ENCODE measurements at regions not wholly inside any gene's neighbourhood (a gene's known extent, or its start where the extent isn't known, plus 50 kb on each side); places are given as distances from the start of the nearest gene placed in this dataset.

DNA sequence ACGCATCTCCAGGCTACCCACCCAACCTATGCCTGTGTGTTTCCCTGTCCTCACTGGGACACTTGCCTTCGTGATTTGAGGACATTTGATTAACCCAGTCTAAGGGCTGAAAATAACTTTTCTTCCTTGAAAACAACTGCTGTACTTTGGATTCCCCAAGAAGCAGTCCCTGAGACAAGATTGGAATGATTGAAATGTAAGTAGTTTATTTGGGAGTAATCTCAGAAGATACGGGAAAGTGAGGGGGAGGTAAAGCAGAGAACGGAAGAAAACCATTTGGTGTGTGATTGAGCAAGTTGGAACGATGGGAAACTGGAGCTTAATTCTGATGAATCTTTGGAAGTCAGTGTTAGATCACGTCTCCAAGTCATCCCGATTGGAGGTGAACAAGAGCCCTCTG is 143.8 kb upstream of the LMCD1 start:
- Histone ChIP-seq H3K9me2 (ENCODE audit: low read depth, low read length) (no peaks in the 10 kb centered on the region), H3K9ac (ENCODE audit: low read length) (no peak overlapping the region), H4K20me1 (ENCODE audit: insufficient read depth, low read length) (no peaks in the 10 kb centered on the region), H2AFZ (ENCODE audit: low read length) (peak overlapping the region; percentile 60; the same call in 1 of the 2 replicates), H3K4me1 (ENCODE audit: insufficient read depth, low read length, severe bottlenecking) (peaks cover 17% of the 10 kb centered on the region), H3K79me2 (ENCODE audit: insufficient read depth, low read length) (no peaks in the 10 kb centered on the region), H3K27ac (ENCODE audit: low read depth, low read length, poor library complexity, severe bottlenecking) (peak overlapping the region; percentile 88), H3K4me3 (ENCODE audit: low read depth, low read length, poor library complexity, severe bottlenecking) (no peak overlapping the region), H3K27me3 (ENCODE audit: insufficient read depth, low read length) (no peaks in the 10 kb centered on the region), H3F3A (ENCODE audit: insufficient read depth, low read length) (no peaks in the 10 kb centered on the region), H3K9me3 (ENCODE audit: low read length) (peaks cover 6% of the 10 kb centered on the region), H3K4me2 (ENCODE audit: low read length) (no peak overlapping the region), H3K36me3 (ENCODE audit: insufficient read depth, low read length) (no peaks in the 10 kb centered on the region; the same call in 1 of the 2 replicates)
- no peak for TF ChIP-seq EZH2 (IDR thresholded peaks at IDR 0.05; ENCODE audit: borderline replicate concordance, low read length)
- TF ChIP-seq CTCF (IDR thresholded peaks at IDR 0.05; ENCODE audit: low read length) = no peak

DNA sequence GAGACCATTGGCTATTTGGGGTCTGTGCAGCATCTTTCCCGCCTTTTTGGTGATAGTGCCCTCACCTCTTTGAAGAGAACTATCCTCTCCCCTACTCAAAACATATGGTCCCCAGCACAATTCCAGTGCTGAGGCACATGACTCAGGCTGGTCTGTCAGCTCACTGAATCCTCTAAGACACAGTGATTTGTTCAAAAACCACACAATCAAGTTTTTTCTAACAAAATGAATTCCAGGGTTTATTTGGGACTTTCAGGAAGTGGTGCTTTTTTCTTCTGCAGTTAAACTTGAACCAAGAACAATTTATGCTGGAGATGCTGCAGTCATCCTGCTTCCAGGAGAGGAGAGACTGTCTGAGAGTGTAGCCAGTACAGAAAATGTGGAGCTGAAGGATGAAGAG is 142.5 kb upstream of the LMCD1 start:
- Histone ChIP-seq H3K4me3 (ENCODE audit: low read depth, low read length, poor library complexity, severe bottlenecking) (no peak overlapping the region), H3K79me2 (ENCODE audit: insufficient read depth, low read length) (no peaks in the 10 kb centered on the region), H2AFZ (ENCODE audit: low read length) (no peak overlapping the region), H3K9me3 (ENCODE audit: low read length) (peaks cover 6% of the 10 kb centered on the region), H3K4me2 (ENCODE audit: low read length) (no peak overlapping the region), H3K36me3 (ENCODE audit: insufficient read depth, low read length) (no peaks in the 10 kb centered on the region; the same call in 1 of the 2 replicates), H3K27ac (ENCODE audit: low read depth, low read length, poor library complexity, severe bottlenecking) (no peak overlapping the region), H3K9me2 (ENCODE audit: low read depth, low read length) (no peaks in the 10 kb centered on the region), H3K9ac (ENCODE audit: low read length) (no peak overlapping the region), H3K4me1 (ENCODE audit: insufficient read depth, low read length, severe bottlenecking) (peaks cover 17% of the 10 kb centered on the region), H3F3A (ENCODE audit: insufficient read depth, low read length) (no peaks in the 10 kb centered on the region), H3K27me3 (ENCODE audit: insufficient read depth, low read length) (no peaks in the 10 kb centered on the region), H4K20me1 (ENCODE audit: insufficient read depth, low read length) (no peaks in the 10 kb centered on the region)
- TF ChIP-seq CTCF (IDR thresholded peaks at IDR 0.05; ENCODE audit: low read length) (no peak), EZH2 (IDR thresholded peaks at IDR 0.05; ENCODE audit: borderline replicate concordance, low read length) (no peak)

DNA sequence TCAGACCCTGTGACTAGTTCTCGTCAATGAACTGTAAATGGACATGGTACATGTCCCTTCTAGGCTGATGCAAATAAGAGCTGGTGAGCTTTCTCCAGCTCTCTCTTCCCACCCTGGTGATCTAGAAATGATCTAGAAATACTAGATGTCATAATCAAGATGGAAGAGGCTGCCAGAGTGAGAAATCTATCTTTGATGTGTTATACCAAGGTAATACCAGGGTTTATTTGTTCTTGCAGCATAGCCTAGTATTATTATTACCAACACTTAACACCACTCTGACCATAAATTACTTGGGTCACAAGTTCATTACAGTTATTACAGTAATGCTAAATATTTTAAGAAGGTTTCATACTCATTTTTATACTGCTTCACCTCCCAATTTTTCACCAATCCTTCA is 138.4 kb upstream of the LMCD1 start:
- Histone ChIP-seq H3K36me3 (ENCODE audit: insufficient read depth, low read length) (no peaks in the 10 kb centered on the region; the same call in 1 of the 2 replicates), H3K4me1 (ENCODE audit: insufficient read depth, low read length, severe bottlenecking) (no peaks in the 10 kb centered on the region), H3K9me3 (ENCODE audit: low read length) (peaks cover 6% of the 10 kb centered on the region), H3K9ac (ENCODE audit: low read length) (no peak overlapping the region), H2AFZ (ENCODE audit: low read length) (no peak overlapping the region), H3K4me2 (ENCODE audit: low read length) (no peak overlapping the region), H3K9me2 (ENCODE audit: low read depth, low read length) (no peaks in the 10 kb centered on the region), H3K27ac (ENCODE audit: low read depth, low read length, poor library complexity, severe bottlenecking) (no peak overlapping the region), H4K20me1 (ENCODE audit: insufficient read depth, low read length) (no peaks in the 10 kb centered on the region), H3K27me3 (ENCODE audit: insufficient read depth, low read length) (no peaks in the 10 kb centered on the region), H3K79me2 (ENCODE audit: insufficient read depth, low read length) (no peaks in the 10 kb centered on the region), H3F3A (ENCODE audit: insufficient read depth, low read length) (no peaks in the 10 kb centered on the region), H3K4me3 (ENCODE audit: low read depth, low read length, poor library complexity, severe bottlenecking) (no peak overlapping the region)
- no peak for TF ChIP-seq EZH2 (IDR thresholded peaks at IDR 0.05; ENCODE audit: borderline replicate concordance, low read length)
- TF ChIP-seq CTCF (IDR thresholded peaks at IDR 0.05; ENCODE audit: low read length) = no peak

Data from OCI-LY1 (cell line).